Osteoblast (primary cell): ENCODE measurements at regions not wholly inside any gene's neighbourhood (a gene's known extent, or its start where the extent isn't known, plus 50 kb on each side); places are given as distances from the start of the nearest gene placed in this dataset.

Source experiments
- DNase-seq: peaks from one replicate; pipeline ENCODE4 v3.0.0; 2011; ENCODE audit warnings: low spot score, mixed read lengths; ENCODE audit not compliant: insufficient read length; ENCODE audit errors: missing footprints
- H2AFZ ChIP-seq: 2 replicates; pipeline ENCODE4 v1.6.0; 2011; ENCODE audit warnings: mild to moderate bottlenecking, low read length
- H3K27ac ChIP-seq: 2 replicates; pipeline ENCODE4 v1.5.1; 2011; ENCODE audit warnings: mild to moderate bottlenecking, low read depth, low read length, moderate library complexity
- H3K27me3 ChIP-seq: 2 replicates; pipeline ENCODE4 v1.6.0; 2012; ENCODE audit warnings: mild to moderate bottlenecking, control low read depth, inconsistent platforms, low read length, moderate library complexity; ENCODE audit not compliant: insufficient read depth
- H3K36me3 ChIP-seq: 2 replicates; pipeline ENCODE4 v1.5.1; 2011; ENCODE audit warnings: mild to moderate bottlenecking, low read length, control low read depth, moderate library complexity; ENCODE audit not compliant: insufficient read depth
- H3K4me1 ChIP-seq: 2 replicates; pipeline ENCODE4 v1.5.1; 2011; ENCODE audit warnings: mild to moderate bottlenecking, low read length, control low read depth, moderate library complexity; ENCODE audit not compliant: insufficient read depth
- H3K4me2 ChIP-seq: 2 replicates; pipeline ENCODE4 v1.6.0; 2011; ENCODE audit warnings: mild to moderate bottlenecking, low read length; ENCODE audit not compliant: insufficient read depth
- H3K4me3 ChIP-seq: fragments of 200-600 bp; sonication (generic); 3 replicates; pipeline ENCODE4 v1.5.1; 2012; ENCODE audit warnings: mild to moderate bottlenecking, low read length, inconsistent platforms; ENCODE audit not compliant: insufficient read depth
- H3K79me2 ChIP-seq: 2 replicates; pipeline ENCODE4 v1.6.0; 2012; ENCODE audit warnings: mild to moderate bottlenecking, low read length, control low read depth, inconsistent platforms; ENCODE audit not compliant: insufficient read depth
- H3K9me3 ChIP-seq: 2 replicates; pipeline ENCODE4 v1.5.1; 2011; ENCODE audit warnings: low read depth, low read length, control low read depth
- H4K20me1 ChIP-seq: 2 replicates; pipeline ENCODE4 v1.6.0; 2012; ENCODE audit warnings: mild to moderate bottlenecking, low read length, control low read depth; ENCODE audit not compliant: insufficient read depth
- CTCF ChIP-seq: IDR thresholded peaks from 2 replicates; pipeline ENCODE4 v1.5.1; 2011; ENCODE audit warnings: mild to moderate bottlenecking, low read depth, low read length, moderate library complexity; ENCODE audit errors: extremely low read depth

GRCh38 chr12:88642675-88643431 is 62.6 kb upstream of the KITLG start:
- H3K27ac ChIP-seq: no peak overlapping the region
- no peaks in the 10 kb centered on the region for H4K20me1 ChIP-seq
- H3K4me3 ChIP-seq: no peak overlapping the region
- H3K36me3 ChIP-seq: no peaks in the 10 kb centered on the region
- H3K4me2 ChIP-seq: no peak overlapping the region
- no peak for TF ChIP-seq CTCF
- H3K4me1 ChIP-seq: peaks cover 14% of the 10 kb centered on the region
- no peak for DNase-seq
- no peak overlapping the region for H2AFZ ChIP-seq
- no peaks in the 10 kb centered on the region for H3K9me3 ChIP-seq
- no peaks in the 10 kb centered on the region for H3K27me3 ChIP-seq
- no peaks in the 10 kb centered on the region for H3K79me2 ChIP-seq

GRCh38 chr12:88638966-88639760 is 58.9 kb upstream of the KITLG start:
- no peaks in the 10 kb centered on the region for H3K27me3 ChIP-seq
- no peaks in the 10 kb centered on the region for H4K20me1 ChIP-seq
- peak overlapping the region; percentile 56 for H2AFZ ChIP-seq
- peaks cover 14% of the 10 kb centered on the region for H3K4me1 ChIP-seq
- H3K4me3 ChIP-seq: peak overlapping the region; percentile 53
- H3K4me2 ChIP-seq: peak overlapping the region; percentile 52
- H3K9me3 ChIP-seq: no peaks in the 10 kb centered on the region
- H3K27ac ChIP-seq: peak overlapping the region; percentile 62
- no peak for TF ChIP-seq CTCF
- H3K36me3 ChIP-seq: no peaks in the 10 kb centered on the region
- no peaks in the 10 kb centered on the region for H3K79me2 ChIP-seq
- no peak for DNase-seq

- no peaks in the 10 kb centered on the region for H3K36me3 ChIP-seq
- peak overlapping the region; percentile 44 for H2AFZ ChIP-seq
- peak overlapping the region; percentile 52 for H3K4me2 ChIP-seq
- H4K20me1 ChIP-seq: no peaks in the 10 kb centered on the region
- H3K27ac ChIP-seq: no peak overlapping the region
- H3K9me3 ChIP-seq: no peaks in the 10 kb centered on the region
- no peak for TF ChIP-seq CTCF
- no peaks in the 10 kb centered on the region for H3K27me3 ChIP-seq
- DNase-seq: no peak
- H3K4me1 ChIP-seq: peaks cover 14% of the 10 kb centered on the region
- no peaks in the 10 kb centered on the region for H3K79me2 ChIP-seq
- no peak overlapping the region for H3K4me3 ChIP-seq
Observed at GRCh38 chr12:88638388-88638787, 58.1 kb upstream of the KITLG start.

- H3K4me3 ChIP-seq: no peak overlapping the region
- peaks cover 7% of the 10 kb centered on the region for H3K4me1 ChIP-seq
- no peaks in the 10 kb centered on the region for H3K36me3 ChIP-seq
Observed at GRCh38 chr12:88634008-88634407, 53.7 kb upstream of the KITLG start.

More at GRCh38 chr12:88634008-88634407, 53.7 kb upstream of the KITLG start:
- Histone ChIP-seq H4K20me1 (no peaks in the 10 kb centered on the region), H3K79me2 (no peaks in the 10 kb centered on the region), H3K27me3 (no peaks in the 10 kb centered on the region), H2AFZ (no peak overlapping the region), H3K27ac (no peak overlapping the region), H3K9me3 (no peaks in the 10 kb centered on the region), H3K4me2 (no peak overlapping the region)
- DNase-seq: no peak
- no peak for TF ChIP-seq CTCF
